ENCODE measurements at regions not wholly inside any gene's neighbourhood (a gene's known extent, or its start where the extent isn't known, plus 50 kb on each side); places are given as distances from the start of the nearest gene placed in this dataset.

DNA sequence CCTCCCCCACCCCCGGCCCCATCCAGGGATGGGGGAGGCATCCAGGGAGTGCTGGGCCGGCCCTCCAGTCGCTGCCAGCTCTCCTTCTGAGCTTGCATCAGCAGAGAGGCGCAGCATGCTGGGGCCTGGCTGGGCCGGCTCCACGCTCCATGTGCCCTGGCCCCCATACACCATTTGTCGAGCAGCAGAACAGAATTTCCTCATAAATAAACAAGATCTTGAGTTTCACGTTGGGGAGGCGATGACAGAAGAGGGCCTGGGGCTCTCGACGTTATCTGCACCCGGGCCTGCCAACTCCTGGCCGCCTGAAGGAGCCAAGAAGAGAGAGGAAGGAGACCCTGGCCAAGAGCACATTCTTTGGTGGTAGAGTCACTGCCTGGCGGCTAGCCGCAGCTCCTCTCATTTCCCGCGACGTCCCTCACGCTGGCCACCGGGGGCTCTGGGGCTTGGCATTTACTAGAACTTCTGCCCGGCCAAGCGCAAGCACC, 177.0 kb downstream of the FGF18 start:
- Histone ChIP-seq H3K36me3 (ENCODE audit: insufficient read depth, low read length) (no peaks in the 10 kb centered on the region), H3K9me3 (replicated peaks; ENCODE audit: low read length) (no peaks in the 10 kb centered on the region), H3K27me3 (ENCODE audit: control insufficient read depth, insufficient read depth, low read length) (peaks cover 18% of the 10 kb centered on the region), H3K9ac (ENCODE audit: low read depth, low read length) (no peak overlapping the region), H3K4me1 (ENCODE audit: control insufficient read depth, insufficient read depth, low read length) (peaks cover 20% of the 10 kb centered on the region), H3K4me3 (ENCODE audit: low read length) (no peak overlapping the region), H3K4me2 (ENCODE audit: low read length) (peak overlapping the region; percentile 53)

DNA sequence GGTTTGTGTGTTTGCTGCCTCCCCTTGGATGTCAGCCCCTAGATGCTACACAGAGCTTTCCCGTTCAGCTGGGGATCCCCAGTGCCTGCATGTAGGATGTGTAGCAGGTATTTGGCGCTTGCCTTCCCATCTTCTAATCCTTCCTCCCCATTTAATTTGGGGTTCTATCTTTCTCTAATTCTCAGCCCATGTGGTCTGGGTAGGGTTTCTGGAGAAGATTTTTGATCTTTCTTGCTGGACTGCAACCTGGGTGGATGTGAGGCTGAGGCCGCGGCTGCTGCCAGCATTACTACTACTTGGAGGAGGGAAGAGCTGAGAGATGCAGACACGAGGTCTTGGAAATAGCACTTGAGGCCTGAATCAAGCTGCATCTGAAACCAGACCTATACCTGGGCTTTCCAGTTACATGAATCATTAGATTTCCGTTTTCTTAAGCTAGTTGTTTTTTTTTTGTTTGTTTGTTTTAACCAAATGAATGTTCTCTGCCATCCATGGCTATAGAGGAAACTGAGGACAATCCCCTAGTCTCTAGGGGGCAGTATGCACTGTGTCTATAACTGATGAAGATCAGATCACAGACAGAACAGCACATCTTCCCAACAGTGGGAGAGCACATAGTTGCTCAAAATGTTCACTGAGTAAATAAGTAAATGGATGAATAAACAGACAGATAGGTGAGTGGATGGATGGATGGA, 178.6 kb downstream of the FGF18 start:
- Histone ChIP-seq H3K4me2 (ENCODE audit: low read length) (no peak overlapping the region), H3K27me3 (ENCODE audit: control insufficient read depth, insufficient read depth, low read length) (peaks cover 33% of the 10 kb centered on the region)

GRCh38 chr5:171598641-171599152, 179.2 kb downstream of the FGF18 start:
- Histone ChIP-seq H3K4me2 (ENCODE audit: low read length) (no peak overlapping the region), H3K9me3 (replicated peaks; ENCODE audit: low read length) (no peaks in the 10 kb centered on the region), H3K27me3 (ENCODE audit: control insufficient read depth, insufficient read depth, low read length) (peaks cover 33% of the 10 kb centered on the region), H3K4me3 (ENCODE audit: low read length) (no peak overlapping the region), H3K36me3 (ENCODE audit: insufficient read depth, low read length) (no peaks in the 10 kb centered on the region), H3K9ac (ENCODE audit: low read depth, low read length) (no peak overlapping the region), H3K4me1 (ENCODE audit: control insufficient read depth, insufficient read depth, low read length) (peaks cover 17% of the 10 kb centered on the region)

More for the DNA sequence above, 178.6 kb downstream of the FGF18 start:
- Histone ChIP-seq H3K4me3 (ENCODE audit: low read length) (no peak overlapping the region), H3K36me3 (ENCODE audit: insufficient read depth, low read length) (no peaks in the 10 kb centered on the region), H3K4me1 (ENCODE audit: control insufficient read depth, insufficient read depth, low read length) (peaks cover 17% of the 10 kb centered on the region), H3K9me3 (replicated peaks; ENCODE audit: low read length) (no peaks in the 10 kb centered on the region), H3K9ac (ENCODE audit: low read depth, low read length) (no peak overlapping the region)

DNA sequence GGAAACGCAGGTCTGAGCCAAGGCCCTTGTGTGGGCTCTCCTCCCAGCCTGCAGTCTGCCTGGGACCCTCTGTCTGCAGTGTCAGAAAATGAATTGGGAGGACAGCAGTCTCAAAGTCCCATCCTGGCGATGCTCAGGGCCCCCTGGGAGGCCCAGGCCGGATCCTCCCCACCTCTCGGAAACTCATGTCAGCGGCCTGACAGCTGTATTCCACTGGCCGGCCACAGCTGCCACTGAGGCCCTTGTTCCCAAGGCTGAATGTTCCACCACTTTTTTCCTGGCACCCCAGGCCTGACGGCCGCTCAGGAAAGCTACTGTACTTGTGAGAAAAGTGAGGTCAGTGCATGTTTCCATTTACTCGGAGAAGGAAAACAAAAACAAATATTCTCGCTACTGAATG, 180.0 kb downstream of the FGF18 start:
- H3K9ac ChIP-seq (ENCODE audit: low read depth, low read length) = no peak overlapping the region
- H3K36me3 ChIP-seq (ENCODE audit: insufficient read depth, low read length) = no peaks in the 10 kb centered on the region
- peaks cover 17% of the 10 kb centered on the region for H3K4me1 ChIP-seq (ENCODE audit: control insufficient read depth, insufficient read depth, low read length)
- no peak overlapping the region for H3K4me3 ChIP-seq (ENCODE audit: low read length)
- H3K9me3 ChIP-seq (replicated peaks; ENCODE audit: low read length) = no peaks in the 10 kb centered on the region
- H3K27me3 ChIP-seq (ENCODE audit: control insufficient read depth, insufficient read depth, low read length) = peaks cover 33% of the 10 kb centered on the region
- H3K4me2 ChIP-seq (ENCODE audit: low read length) = no peak overlapping the region

DNA sequence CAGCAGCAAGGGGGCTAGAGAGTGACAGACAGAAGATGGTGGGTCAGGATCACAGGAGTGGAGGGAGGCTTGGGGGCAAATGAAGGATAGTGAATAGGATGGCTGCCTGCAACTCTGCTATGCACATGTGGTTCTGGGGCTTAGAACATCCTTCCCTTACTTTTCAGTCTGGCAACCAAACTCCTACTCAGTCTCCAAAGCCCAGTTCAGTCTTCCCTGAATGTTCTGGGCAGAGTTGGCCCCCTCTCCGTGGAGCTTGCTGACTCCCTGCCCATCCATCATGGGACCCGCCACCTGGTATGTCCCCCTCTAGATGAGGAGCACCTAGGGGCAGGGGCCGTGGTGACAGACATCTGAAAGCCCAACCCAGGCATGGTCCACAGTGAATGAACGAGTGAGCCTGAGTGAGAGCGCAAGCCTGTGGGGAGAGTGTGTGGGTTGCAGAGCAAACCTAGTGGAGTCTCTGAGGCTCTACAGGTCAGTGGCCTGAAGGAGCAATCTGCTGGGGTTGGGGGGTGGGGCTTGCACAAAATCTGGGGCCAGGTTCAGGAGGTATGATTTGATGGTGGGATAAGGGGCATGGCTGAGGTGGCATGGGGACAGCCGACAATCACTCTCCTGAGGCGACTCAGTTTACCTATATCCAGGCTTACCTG, 180.6 kb downstream of the FGF18 start:
- Histone ChIP-seq H3K4me2 (ENCODE audit: low read length) (no peak overlapping the region), H3K36me3 (ENCODE audit: insufficient read depth, low read length) (no peaks in the 10 kb centered on the region), H3K27me3 (ENCODE audit: control insufficient read depth, insufficient read depth, low read length) (peaks cover 33% of the 10 kb centered on the region), H3K9ac (ENCODE audit: low read depth, low read length) (no peak overlapping the region), H3K4me1 (ENCODE audit: control insufficient read depth, insufficient read depth, low read length) (peaks cover 17% of the 10 kb centered on the region), H3K9me3 (replicated peaks; ENCODE audit: low read length) (no peaks in the 10 kb centered on the region), H3K4me3 (ENCODE audit: low read length) (no peak overlapping the region)

DNA sequence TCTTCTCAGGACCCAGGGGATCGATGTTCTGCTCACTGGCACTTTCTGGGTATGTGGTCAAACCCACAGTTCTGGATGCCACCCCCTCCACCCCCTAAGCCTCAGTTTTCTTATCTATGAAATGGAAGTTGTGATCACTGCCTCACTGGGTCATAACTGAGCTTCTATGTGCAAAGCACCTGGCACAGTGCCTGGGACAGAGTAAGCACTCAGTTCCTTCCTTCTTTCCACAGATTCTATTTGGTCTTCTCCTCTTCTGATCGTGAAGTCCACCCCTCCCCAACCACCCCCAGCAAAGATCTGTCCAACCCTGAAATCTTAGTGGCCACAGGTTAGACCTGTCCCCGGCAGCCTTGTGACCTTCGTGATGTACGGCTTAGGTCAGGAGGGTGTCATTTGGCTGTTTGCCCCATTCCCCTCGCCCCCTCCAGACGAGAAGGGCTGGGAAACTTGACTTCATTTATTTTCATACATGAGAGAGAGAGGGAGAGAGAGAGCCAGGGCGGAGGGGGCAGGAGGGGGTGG, 181.4 kb downstream of the FGF18 start:
- no peak overlapping the region for H3K4me3 ChIP-seq (ENCODE audit: low read length)
- no peaks in the 10 kb centered on the region for H3K36me3 ChIP-seq (ENCODE audit: insufficient read depth, low read length)
- peaks cover 11% of the 10 kb centered on the region for H3K4me1 ChIP-seq (ENCODE audit: control insufficient read depth, insufficient read depth, low read length)
- no peak overlapping the region for H3K9ac ChIP-seq (ENCODE audit: low read depth, low read length)
- H3K4me2 ChIP-seq (ENCODE audit: low read length) = no peak overlapping the region
- no peaks in the 10 kb centered on the region for H3K9me3 ChIP-seq (replicated peaks; ENCODE audit: low read length)
- H3K27me3 ChIP-seq (ENCODE audit: control insufficient read depth, insufficient read depth, low read length) = peaks cover 33% of the 10 kb centered on the region

DNA sequence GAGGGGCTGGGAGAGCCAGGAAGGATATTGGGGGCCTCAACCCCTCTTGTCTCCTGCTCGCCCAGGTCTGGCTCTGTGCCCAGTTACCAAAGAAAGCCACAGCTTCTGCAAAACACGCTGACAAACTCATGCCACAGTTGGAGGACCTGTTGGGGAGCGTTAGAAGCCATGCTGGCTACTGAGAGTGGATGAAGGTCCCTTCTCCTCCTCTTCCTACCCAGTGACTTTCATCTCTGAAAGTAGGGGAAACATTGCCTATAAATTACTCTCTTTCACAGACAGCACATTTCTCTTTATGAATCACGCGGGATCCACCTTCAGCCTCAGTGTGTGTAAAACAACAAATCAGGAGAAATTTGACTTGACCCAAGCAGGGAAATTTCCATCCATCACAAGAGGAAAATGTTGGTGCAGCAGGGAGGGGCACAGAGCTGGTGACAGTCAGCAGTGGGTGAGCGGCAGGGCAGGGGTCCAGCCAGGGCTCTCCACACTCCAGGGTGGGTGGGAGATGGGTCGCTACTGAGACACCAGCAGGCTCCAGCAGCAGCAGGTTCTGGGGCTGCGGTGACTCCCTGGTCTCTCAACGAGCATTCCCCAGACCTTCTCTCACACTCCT, 181.9 kb downstream of the FGF18 start:
- Histone ChIP-seq H3K9ac (ENCODE audit: low read depth, low read length) (no peak overlapping the region), H3K4me2 (ENCODE audit: low read length) (no peak overlapping the region), H3K27me3 (ENCODE audit: control insufficient read depth, insufficient read depth, low read length) (peaks cover 33% of the 10 kb centered on the region), H3K4me1 (ENCODE audit: control insufficient read depth, insufficient read depth, low read length) (peaks cover 5% of the 10 kb centered on the region), H3K36me3 (ENCODE audit: insufficient read depth, low read length) (no peaks in the 10 kb centered on the region), H3K9me3 (replicated peaks; ENCODE audit: low read length) (no peaks in the 10 kb centered on the region), H3K4me3 (ENCODE audit: low read length) (no peak overlapping the region)

DNA sequence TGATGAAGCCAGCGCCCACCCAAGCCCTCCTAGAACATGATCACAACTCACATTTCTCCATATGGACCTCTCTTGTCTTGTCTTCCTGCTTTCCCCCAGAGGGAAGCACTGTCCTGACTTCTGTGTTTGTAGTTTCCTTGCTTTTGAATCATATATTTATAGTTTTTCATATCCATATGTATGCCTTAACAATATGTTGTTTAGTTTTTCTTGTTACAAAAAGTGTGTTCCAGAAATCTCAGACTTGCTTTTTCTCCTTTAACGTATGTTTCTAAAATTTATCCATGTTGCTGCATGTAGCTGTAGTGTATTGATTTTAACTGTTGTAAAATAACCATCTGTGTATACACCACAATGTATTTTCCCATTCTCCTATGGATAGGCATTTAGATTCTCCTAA, 182.0 kb upstream of the SMIM23 start:
- H3K36me3 ChIP-seq (ENCODE audit: insufficient read depth, low read length) = no peaks in the 10 kb centered on the region
- H3K9me3 ChIP-seq (replicated peaks; ENCODE audit: low read length) = no peaks in the 10 kb centered on the region
- no peaks in the 10 kb centered on the region for H3K4me1 ChIP-seq (ENCODE audit: control insufficient read depth, insufficient read depth, low read length)
- no peak overlapping the region for H3K4me3 ChIP-seq (ENCODE audit: low read length)
- H3K9ac ChIP-seq (ENCODE audit: low read depth, low read length) = no peak overlapping the region
- peaks cover 32% of the 10 kb centered on the region for H3K27me3 ChIP-seq (ENCODE audit: control insufficient read depth, insufficient read depth, low read length)
- no peak overlapping the region for H3K4me2 ChIP-seq (ENCODE audit: low read length)

DNA sequence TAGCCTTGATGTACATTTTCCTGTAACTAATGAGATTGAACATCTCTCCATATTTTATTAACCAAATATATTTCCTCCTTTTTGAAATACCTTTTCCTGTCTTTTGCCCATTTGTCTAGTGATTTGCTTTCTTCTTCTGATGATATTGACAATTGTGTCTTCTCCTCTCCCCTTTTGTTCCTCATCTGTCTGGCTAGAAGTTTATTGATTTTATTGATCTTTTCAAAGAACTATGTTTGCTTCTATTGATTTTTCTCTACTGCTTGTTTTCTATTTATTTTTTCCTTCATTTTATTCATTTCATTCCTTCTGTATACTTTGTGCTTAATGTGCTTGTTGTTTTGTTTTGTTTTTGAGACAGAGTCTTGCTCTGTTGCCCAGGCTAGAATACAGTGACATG, 181.4 kb upstream of the SMIM23 start:
- Histone ChIP-seq H3K9ac (ENCODE audit: low read depth, low read length) (no peak overlapping the region), H3K4me1 (ENCODE audit: control insufficient read depth, insufficient read depth, low read length) (no peaks in the 10 kb centered on the region), H3K4me2 (ENCODE audit: low read length) (no peak overlapping the region), H3K27me3 (ENCODE audit: control insufficient read depth, insufficient read depth, low read length) (peaks cover 37% of the 10 kb centered on the region), H3K4me3 (ENCODE audit: low read length) (no peak overlapping the region), H3K36me3 (ENCODE audit: insufficient read depth, low read length) (no peaks in the 10 kb centered on the region), H3K9me3 (replicated peaks; ENCODE audit: low read length) (no peaks in the 10 kb centered on the region)

DNA sequence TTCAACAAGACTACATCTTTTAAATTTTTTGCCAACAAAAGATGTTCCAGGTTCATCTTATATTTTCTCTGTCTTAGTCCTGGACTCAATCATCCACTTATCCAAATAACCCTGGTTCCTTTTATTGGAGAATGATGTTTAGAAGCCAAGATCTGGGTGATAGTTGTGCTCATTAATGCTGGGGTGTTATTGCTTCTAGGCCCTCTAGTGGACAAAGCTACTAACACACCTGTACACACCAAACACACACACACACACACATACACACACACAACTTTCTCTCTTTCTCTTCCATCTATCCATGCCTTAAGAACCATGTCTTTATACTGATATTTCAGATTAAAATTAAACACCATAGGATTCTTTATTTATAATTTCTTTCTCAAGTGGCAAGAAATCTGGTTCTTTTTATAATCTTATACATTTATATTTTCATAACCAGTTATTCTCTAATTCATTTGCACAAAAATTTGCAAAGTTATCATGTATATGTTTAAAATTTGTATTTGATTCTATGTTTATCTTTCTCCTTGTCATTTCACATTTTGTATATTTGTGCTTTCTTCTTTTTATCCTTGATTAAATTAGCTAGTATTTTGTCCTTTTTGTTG, 179.1 kb upstream of the SMIM23 start:
- Histone ChIP-seq H3K36me3 (ENCODE audit: insufficient read depth, low read length) (no peaks in the 10 kb centered on the region), H3K9me3 (replicated peaks; ENCODE audit: low read length) (no peaks in the 10 kb centered on the region), H3K27me3 (ENCODE audit: control insufficient read depth, insufficient read depth, low read length) (peaks cover 31% of the 10 kb centered on the region), H3K9ac (ENCODE audit: low read depth, low read length) (no peak overlapping the region), H3K4me3 (ENCODE audit: low read length) (no peak overlapping the region), H3K4me2 (ENCODE audit: low read length) (no peak overlapping the region), H3K4me1 (ENCODE audit: control insufficient read depth, insufficient read depth, low read length) (no peaks in the 10 kb centered on the region)

DNA sequence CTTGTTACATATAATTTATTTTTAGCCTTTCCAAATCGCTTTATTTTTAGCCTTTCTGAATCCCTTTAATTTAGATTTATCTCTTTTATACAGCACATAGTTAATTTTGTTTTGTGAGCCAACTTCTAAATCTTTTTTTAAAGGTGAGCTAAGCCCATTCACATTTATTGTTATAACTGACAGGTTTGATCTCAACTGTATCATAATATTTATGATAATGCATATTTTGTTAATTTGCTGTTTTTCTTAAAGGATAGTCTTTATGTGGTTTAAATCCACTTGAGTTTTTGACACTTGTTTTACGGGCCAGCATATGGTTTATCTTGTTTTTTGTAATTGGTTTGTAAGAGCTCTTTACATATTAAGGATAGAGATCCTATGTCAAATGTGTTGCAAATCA, 177.8 kb upstream of the SMIM23 start:
- Histone ChIP-seq H3K4me2 (ENCODE audit: low read length) (no peak overlapping the region), H3K27me3 (ENCODE audit: control insufficient read depth, insufficient read depth, low read length) (peaks cover 31% of the 10 kb centered on the region), H3K9me3 (replicated peaks; ENCODE audit: low read length) (no peaks in the 10 kb centered on the region), H3K9ac (ENCODE audit: low read depth, low read length) (no peak overlapping the region), H3K4me1 (ENCODE audit: control insufficient read depth, insufficient read depth, low read length) (no peaks in the 10 kb centered on the region), H3K4me3 (ENCODE audit: low read length) (no peak overlapping the region), H3K36me3 (ENCODE audit: insufficient read depth, low read length) (no peaks in the 10 kb centered on the region)
